ENCODE measurements at regions not wholly inside any gene's neighbourhood (a gene's known extent, or its start where the extent isn't known, plus 50 kb on each side); places are given as distances from the start of the nearest gene placed in this dataset.

DNA sequence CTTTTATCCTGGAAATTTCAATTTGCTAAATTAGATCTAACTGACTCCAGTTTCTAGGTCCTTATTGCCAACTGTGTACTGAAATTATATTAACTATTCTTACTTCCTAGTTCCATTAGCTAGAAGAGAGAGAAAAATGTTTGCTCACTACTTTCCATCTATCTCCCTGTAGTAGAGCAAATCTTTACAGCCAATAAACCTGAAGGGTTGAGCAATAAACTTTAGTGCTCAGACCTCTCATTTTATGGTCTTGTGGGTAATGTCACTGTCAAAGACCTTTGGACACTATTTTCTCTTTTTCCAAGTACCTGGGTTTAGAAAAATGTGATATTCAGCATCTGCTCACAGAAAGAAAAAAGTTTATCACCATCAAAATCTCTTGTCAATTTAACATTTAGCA, 237.5 kb upstream of the GEMIN8 start:
- Histone ChIP-seq H4K20me1 (replicated peaks; ENCODE audit: insufficient read depth) (no peaks in the 10 kb centered on the region), H3K4me1 (ENCODE audit: insufficient read depth) (no peaks in the 10 kb centered on the region), H3K4me3 (no peak overlapping the region), H3K9me2 (ENCODE audit: insufficient read depth) (no peaks in the 10 kb centered on the region), H3K27me3 (ENCODE audit: insufficient read depth) (no peaks in the 10 kb centered on the region), H3K79me2 (replicated peaks; ENCODE audit: insufficient read depth) (no peaks in the 10 kb centered on the region), H3K27ac (ENCODE audit: low read depth) (no peak overlapping the region), H3K36me3 (ENCODE audit: insufficient read depth) (no peaks in the 10 kb centered on the region), H2AFZ (no peak overlapping the region), H3F3A (replicated peaks; ENCODE audit: low read depth) (no peaks in the 10 kb centered on the region), H3K4me2 (no peak overlapping the region)
- Mint-ChIP-seq H3K4me1 (no peaks in the 10 kb centered on the region), H3K4me3 (no peak overlapping the region), H3K27ac (no peak overlapping the region), H3K27me3 (ENCODE audit: insufficient read depth, low read depth, poor library complexity) (no peaks in the 10 kb centered on the region), H3K36me3 (ENCODE audit: low read depth) (no peaks in the 10 kb centered on the region), H3K9me3 (no peaks in the 10 kb centered on the region)
- no peak for ATAC-seq
- DNase-seq (ENCODE audit: low spot score): no peak
- TF ChIP-seq, protein P1, sequence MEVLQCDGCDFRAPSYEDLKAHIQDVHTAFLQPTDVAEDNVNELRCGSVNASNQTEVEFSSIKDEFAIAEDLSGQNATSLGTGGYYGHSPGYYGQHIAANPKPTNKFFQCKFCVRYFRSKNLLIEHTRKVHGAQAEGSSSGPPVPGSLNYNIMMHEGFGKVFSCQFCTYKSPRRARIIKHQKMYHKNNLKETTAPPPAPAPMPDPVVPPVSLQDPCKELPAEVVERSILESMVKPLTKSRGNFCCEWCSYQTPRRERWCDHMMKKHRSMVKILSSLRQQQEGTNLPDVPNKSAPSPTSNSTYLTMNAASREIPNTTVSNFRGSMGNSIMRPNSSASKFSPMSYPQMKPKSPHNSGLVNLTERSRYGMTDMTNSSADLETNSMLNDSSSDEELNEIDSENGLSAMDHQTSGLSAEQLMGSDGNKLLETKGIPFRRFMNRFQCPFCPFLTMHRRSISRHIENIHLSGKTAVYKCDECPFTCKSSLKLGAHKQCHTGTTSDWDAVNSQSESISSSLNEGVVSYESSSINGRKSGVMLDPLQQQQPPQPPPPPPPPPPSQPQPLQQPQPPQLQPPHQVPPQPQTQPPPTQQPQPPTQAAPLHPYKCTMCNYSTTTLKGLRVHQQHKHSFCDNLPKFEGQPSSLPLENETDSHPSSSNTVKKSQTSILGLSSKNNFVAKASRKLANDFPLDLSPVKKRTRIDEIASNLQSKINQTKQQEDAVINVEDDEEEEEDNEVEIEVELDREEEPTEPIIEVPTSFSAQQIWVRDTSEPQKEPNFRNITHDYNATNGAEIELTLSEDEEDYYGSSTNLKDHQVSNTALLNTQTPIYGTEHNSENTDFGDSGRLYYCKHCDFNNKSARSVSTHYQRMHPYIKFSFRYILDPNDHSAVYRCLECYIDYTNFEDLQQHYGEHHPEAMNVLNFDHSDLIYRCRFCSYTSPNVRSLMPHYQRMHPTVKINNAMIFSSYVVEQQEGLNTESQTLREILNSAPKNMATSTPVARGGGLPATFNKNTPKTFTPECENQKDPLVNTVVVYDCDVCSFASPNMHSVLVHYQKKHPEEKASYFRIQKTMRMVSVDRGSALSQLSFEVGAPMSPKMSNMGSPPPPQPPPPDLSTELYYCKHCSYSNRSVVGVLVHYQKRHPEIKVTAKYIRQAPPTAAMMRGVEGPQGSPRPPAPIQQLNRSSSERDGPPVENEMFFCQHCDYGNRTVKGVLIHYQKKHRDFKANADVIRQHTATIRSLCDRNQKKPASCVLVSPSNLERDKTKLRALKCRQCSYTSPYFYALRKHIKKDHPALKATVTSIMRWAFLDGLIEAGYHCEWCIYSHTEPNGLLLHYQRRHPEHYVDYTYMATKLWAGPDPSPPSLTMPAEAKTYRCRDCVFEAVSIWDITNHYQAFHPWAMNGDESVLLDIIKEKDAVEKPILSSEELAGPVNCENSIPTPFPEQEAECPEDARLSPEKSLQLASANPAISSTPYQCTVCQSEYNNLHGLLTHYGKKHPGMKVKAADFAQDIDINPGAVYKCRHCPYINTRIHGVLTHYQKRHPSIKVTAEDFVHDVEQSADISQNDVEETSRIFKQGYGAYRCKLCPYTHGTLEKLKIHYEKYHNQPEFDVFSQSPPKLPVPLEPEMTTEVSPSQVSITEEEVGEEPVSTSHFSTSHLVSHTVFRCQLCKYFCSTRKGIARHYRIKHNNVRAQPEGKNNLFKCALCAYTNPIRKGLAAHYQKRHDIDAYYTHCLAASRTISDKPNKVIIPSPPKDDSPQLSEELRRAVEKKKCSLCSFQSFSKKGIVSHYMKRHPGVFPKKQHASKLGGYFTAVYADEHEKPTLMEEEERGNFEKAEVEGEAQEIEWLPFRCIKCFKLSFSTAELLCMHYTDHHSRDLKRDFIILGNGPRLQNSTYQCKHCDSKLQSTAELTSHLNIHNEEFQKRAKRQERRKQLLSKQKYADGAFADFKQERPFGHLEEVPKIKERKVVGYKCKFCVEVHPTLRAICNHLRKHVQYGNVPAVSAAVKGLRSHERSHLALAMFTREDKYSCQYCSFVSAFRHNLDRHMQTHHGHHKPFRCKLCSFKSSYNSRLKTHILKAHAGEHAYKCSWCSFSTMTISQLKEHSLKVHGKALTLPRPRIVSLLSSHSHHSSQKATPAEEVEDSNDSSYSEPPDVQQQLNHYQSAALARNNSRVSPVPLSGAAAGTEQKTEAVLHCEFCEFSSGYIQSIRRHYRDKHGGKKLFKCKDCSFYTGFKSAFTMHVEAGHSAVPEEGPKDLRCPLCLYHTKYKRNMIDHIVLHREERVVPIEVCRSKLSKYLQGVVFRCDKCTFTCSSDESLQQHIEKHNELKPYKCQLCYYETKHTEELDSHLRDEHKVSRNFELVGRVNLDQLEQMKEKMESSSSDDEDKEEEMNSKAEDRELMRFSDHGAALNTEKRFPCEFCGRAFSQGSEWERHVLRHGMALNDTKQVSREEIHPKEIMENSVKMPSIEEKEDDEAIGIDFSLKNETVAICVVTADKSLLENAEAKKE (CRISPR knock-in tag; IDR thresholded peaks at IDR 0.05): no peak
- no peak for TF ChIP-seq EZH2phosphoT487 (IDR thresholded peaks at IDR 0.05; ENCODE audit: unreplicated experiment)
- TF ChIP-seq, protein P2, sequence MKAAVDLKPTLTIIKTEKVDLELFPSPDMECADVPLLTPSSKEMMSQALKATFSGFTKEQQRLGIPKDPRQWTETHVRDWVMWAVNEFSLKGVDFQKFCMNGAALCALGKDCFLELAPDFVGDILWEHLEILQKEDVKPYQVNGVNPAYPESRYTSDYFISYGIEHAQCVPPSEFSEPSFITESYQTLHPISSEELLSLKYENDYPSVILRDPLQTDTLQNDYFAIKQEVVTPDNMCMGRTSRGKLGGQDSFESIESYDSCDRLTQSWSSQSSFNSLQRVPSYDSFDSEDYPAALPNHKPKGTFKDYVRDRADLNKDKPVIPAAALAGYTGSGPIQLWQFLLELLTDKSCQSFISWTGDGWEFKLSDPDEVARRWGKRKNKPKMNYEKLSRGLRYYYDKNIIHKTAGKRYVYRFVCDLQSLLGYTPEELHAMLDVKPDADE (IDR thresholded peaks at IDR 0.05): no peak
- no peak for TF ChIP-seq ZNF114 (CRISPR knock-in tag; IDR thresholded peaks at IDR 0.05)
- no peak for TF ChIP-seq POLR2AphosphoS5 (IDR thresholded peaks at IDR 0.05; ENCODE audit: low read depth)

DNA sequence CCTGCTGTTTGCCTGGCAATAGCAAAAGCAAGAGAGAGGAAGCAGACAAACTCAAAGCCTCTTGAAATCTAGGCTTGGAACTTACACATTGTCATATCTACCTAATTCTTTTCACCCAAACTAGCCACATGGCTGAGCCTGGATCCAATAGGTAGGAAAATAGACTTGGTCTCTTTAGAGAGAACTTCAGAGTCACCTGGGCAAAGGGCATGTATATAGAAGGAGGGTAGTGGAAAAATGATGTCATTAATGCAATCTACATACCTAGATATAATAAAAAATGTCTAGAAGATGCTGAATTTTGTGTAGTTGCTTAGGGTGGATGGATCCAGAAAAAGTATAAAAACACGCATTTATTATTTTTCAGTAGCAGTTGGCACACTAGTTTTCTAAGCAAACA, 237.0 kb upstream of the GEMIN8 start:
- H3K4me3 ChIP-seq: no peak overlapping the region
- H3K4me1 ChIP-seq (ENCODE audit: insufficient read depth): no peaks in the 10 kb centered on the region
- no peaks in the 10 kb centered on the region for H3K27me3 ChIP-seq (ENCODE audit: insufficient read depth)
- TF ChIP-seq JUNB (IDR thresholded peaks at IDR 0.05; ENCODE audit: unreplicated experiment): no peak
- no peak for TF ChIP-seq ZNF331 (CRISPR knock-in tag; IDR thresholded peaks at IDR 0.05; ENCODE audit: low read depth)
- TF ChIP-seq, protein P3, sequence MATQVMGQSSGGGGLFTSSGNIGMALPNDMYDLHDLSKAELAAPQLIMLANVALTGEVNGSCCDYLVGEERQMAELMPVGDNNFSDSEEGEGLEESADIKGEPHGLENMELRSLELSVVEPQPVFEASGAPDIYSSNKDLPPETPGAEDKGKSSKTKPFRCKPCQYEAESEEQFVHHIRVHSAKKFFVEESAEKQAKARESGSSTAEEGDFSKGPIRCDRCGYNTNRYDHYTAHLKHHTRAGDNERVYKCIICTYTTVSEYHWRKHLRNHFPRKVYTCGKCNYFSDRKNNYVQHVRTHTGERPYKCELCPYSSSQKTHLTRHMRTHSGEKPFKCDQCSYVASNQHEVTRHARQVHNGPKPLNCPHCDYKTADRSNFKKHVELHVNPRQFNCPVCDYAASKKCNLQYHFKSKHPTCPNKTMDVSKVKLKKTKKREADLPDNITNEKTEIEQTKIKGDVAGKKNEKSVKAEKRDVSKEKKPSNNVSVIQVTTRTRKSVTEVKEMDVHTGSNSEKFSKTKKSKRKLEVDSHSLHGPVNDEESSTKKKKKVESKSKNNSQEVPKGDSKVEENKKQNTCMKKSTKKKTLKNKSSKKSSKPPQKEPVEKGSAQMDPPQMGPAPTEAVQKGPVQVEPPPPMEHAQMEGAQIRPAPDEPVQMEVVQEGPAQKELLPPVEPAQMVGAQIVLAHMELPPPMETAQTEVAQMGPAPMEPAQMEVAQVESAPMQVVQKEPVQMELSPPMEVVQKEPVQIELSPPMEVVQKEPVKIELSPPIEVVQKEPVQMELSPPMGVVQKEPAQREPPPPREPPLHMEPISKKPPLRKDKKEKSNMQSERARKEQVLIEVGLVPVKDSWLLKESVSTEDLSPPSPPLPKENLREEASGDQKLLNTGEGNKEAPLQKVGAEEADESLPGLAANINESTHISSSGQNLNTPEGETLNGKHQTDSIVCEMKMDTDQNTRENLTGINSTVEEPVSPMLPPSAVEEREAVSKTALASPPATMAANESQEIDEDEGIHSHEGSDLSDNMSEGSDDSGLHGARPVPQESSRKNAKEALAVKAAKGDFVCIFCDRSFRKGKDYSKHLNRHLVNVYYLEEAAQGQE (IDR thresholded peaks at IDR 0.05; ENCODE audit: unreplicated experiment): no peak
- TF ChIP-seq, protein P2 (IDR thresholded peaks at IDR 0.05): no peak
- no peak for TF ChIP-seq POLR2AphosphoS5 (IDR thresholded peaks at IDR 0.05; ENCODE audit: low read depth)
- TF ChIP-seq CREB1 (CRISPR knock-in tag; IDR thresholded peaks at IDR 0.05; ENCODE audit: low read depth): no peak
- Mint-ChIP-seq H3K27me3 (ENCODE audit: insufficient read depth, low read depth, poor library complexity) (no peaks in the 10 kb centered on the region), H3K9me3 (no peaks in the 10 kb centered on the region), H3K36me3 (ENCODE audit: low read depth) (no peaks in the 10 kb centered on the region), H3K4me3 (no peak overlapping the region), H3K27ac (no peak overlapping the region), H3K4me1 (no peaks in the 10 kb centered on the region)
- no peaks in the 10 kb centered on the region for H3K36me3 ChIP-seq (ENCODE audit: insufficient read depth)
- no peaks in the 10 kb centered on the region for H3F3A ChIP-seq (replicated peaks; ENCODE audit: low read depth)
- no peaks in the 10 kb centered on the region for H4K20me1 ChIP-seq (replicated peaks; ENCODE audit: insufficient read depth)
- H2AFZ ChIP-seq: no peak overlapping the region
- no peaks in the 10 kb centered on the region for H3K79me2 ChIP-seq (replicated peaks; ENCODE audit: insufficient read depth)
- H3K4me2 ChIP-seq: no peak overlapping the region
- no peaks in the 10 kb centered on the region for H3K9me2 ChIP-seq (ENCODE audit: insufficient read depth)
- no peak for DNase-seq (ENCODE audit: low spot score)
- ATAC-seq: no peak
- no peak overlapping the region for H3K27ac ChIP-seq (ENCODE audit: low read depth)
